ENCODE measurements at regions not wholly inside any gene's neighbourhood (a gene's known extent, or its start where the extent isn't known, plus 50 kb on each side); places are given as distances from the start of the nearest gene placed in this dataset.
"Not testable (repeated sequence)": the region's sequence is repeated elsewhere in the genome, so short reads cannot be mapped to it uniquely, and the experiment has no call there.

- not testable (repeated sequence) for H3K36me3 ChIP-seq (ENCODE audit: control insufficient read depth, low read depth, low read length); H3K4me3 ChIP-seq (ENCODE audit: low read length); H3K27me3 ChIP-seq (ENCODE audit: control insufficient read depth, insufficient read depth, low read length); H3K9me3 ChIP-seq (ENCODE audit: control insufficient read depth, low read depth, low read length); H3K27ac ChIP-seq (ENCODE audit: low read length); H3K4me1 ChIP-seq (ENCODE audit: control insufficient read depth, low read depth, low read length); H3K9ac ChIP-seq (ENCODE audit: low read length)
Observed at GRCh38 chr9:25045469-25045868, 499.8 kb upstream of the IZUMO3 start.

GRCh38 chr9:25029743-25030142, 484.0 kb upstream of the IZUMO3 start:
- Histone ChIP-seq H3K36me3 (ENCODE audit: control insufficient read depth, low read depth, low read length) (no peaks in the 10 kb centered on the region), H3K4me1 (ENCODE audit: control insufficient read depth, low read depth, low read length) (no peaks in the 10 kb centered on the region), H3K9ac (ENCODE audit: low read length) (no peak overlapping the region), H3K27ac (ENCODE audit: low read length) (no peak overlapping the region), H3K4me3 (ENCODE audit: low read length) (no peak overlapping the region), H3K27me3 (ENCODE audit: control insufficient read depth, insufficient read depth, low read length) (no peaks in the 10 kb centered on the region), H3K9me3 (ENCODE audit: control insufficient read depth, low read depth, low read length) (no peaks in the 10 kb centered on the region)

- Histone ChIP-seq H3K9ac (ENCODE audit: low read length) (no peak overlapping the region), H3K4me1 (ENCODE audit: control insufficient read depth, low read depth, low read length) (no peaks in the 10 kb centered on the region), H3K27me3 (ENCODE audit: control insufficient read depth, insufficient read depth, low read length) (no peaks in the 10 kb centered on the region), H3K4me3 (ENCODE audit: low read length) (no peak overlapping the region), H3K36me3 (ENCODE audit: control insufficient read depth, low read depth, low read length) (no peaks in the 10 kb centered on the region), H3K9me3 (ENCODE audit: control insufficient read depth, low read depth, low read length) (no peaks in the 10 kb centered on the region), H3K27ac (ENCODE audit: low read length) (no peak overlapping the region)
Observed at GRCh38 chr9:25025686-25026085, 480.0 kb upstream of the IZUMO3 start.

GRCh38 chr9:25025156-25025555, 479.5 kb upstream of the IZUMO3 start:
- Histone ChIP-seq H3K4me1 (ENCODE audit: control insufficient read depth, low read depth, low read length) (no peaks in the 10 kb centered on the region), H3K9ac (ENCODE audit: low read length) (no peak overlapping the region), H3K27me3 (ENCODE audit: control insufficient read depth, insufficient read depth, low read length) (no peaks in the 10 kb centered on the region), H3K9me3 (ENCODE audit: control insufficient read depth, low read depth, low read length) (no peaks in the 10 kb centered on the region), H3K36me3 (ENCODE audit: control insufficient read depth, low read depth, low read length) (no peaks in the 10 kb centered on the region), H3K27ac (ENCODE audit: low read length) (no peak overlapping the region), H3K4me3 (ENCODE audit: low read length) (no peak overlapping the region)

GRCh38 chr9:25017779-25018178, 472.1 kb upstream of the IZUMO3 start:
- H3K9me3 ChIP-seq (ENCODE audit: control insufficient read depth, low read depth, low read length) = no peaks in the 10 kb centered on the region
- H3K9ac ChIP-seq (ENCODE audit: low read length) = no peak overlapping the region
- H3K4me1 ChIP-seq (ENCODE audit: control insufficient read depth, low read depth, low read length) = no peaks in the 10 kb centered on the region
- no peak overlapping the region for H3K27ac ChIP-seq (ENCODE audit: low read length)
- H3K4me3 ChIP-seq (ENCODE audit: low read length) = no peak overlapping the region
- no peaks in the 10 kb centered on the region for H3K36me3 ChIP-seq (ENCODE audit: control insufficient read depth, low read depth, low read length)
- H3K27me3 ChIP-seq (ENCODE audit: control insufficient read depth, insufficient read depth, low read length) = no peaks in the 10 kb centered on the region

- H3K36me3 ChIP-seq (ENCODE audit: control insufficient read depth, low read depth, low read length) = no peaks in the 10 kb centered on the region
- no peak overlapping the region for H3K27ac ChIP-seq (ENCODE audit: low read length)
- H3K4me1 ChIP-seq (ENCODE audit: control insufficient read depth, low read depth, low read length) = no peaks in the 10 kb centered on the region
- H3K9ac ChIP-seq (ENCODE audit: low read length) = no peak overlapping the region
- no peak overlapping the region for H3K4me3 ChIP-seq (ENCODE audit: low read length)
- no peaks in the 10 kb centered on the region for H3K27me3 ChIP-seq (ENCODE audit: control insufficient read depth, insufficient read depth, low read length)
- H3K9me3 ChIP-seq (ENCODE audit: control insufficient read depth, low read depth, low read length) = no peaks in the 10 kb centered on the region
Observed at GRCh38 chr9:25010027-25010662, 464.4 kb upstream of the IZUMO3 start.

- no peak overlapping the region for H3K9ac ChIP-seq (ENCODE audit: low read length)
- no peaks in the 10 kb centered on the region for H3K36me3 ChIP-seq (ENCODE audit: control insufficient read depth, low read depth, low read length)
Observed at GRCh38 chr9:25003686-25004085, 458.0 kb upstream of the IZUMO3 start.

GRCh38 chr9:24986331-24986730, 440.6 kb upstream of the IZUMO3 start:
- Histone ChIP-seq H3K36me3 (ENCODE audit: control insufficient read depth, low read depth, low read length) (no peaks in the 10 kb centered on the region), H3K9me3 (ENCODE audit: control insufficient read depth, low read depth, low read length) (no peaks in the 10 kb centered on the region), H3K4me3 (ENCODE audit: low read length) (no peak overlapping the region), H3K27ac (ENCODE audit: low read length) (no peak overlapping the region), H3K9ac (ENCODE audit: low read length) (no peak overlapping the region), H3K4me1 (ENCODE audit: control insufficient read depth, low read depth, low read length) (no peaks in the 10 kb centered on the region), H3K27me3 (ENCODE audit: control insufficient read depth, insufficient read depth, low read length) (no peaks in the 10 kb centered on the region)

More at GRCh38 chr9:25003686-25004085, 458.0 kb upstream of the IZUMO3 start:
- Histone ChIP-seq H3K27me3 (ENCODE audit: control insufficient read depth, insufficient read depth, low read length) (no peaks in the 10 kb centered on the region), H3K9me3 (ENCODE audit: control insufficient read depth, low read depth, low read length) (no peaks in the 10 kb centered on the region), H3K4me1 (ENCODE audit: control insufficient read depth, low read depth, low read length) (peaks cover 6% of the 10 kb centered on the region), H3K4me3 (ENCODE audit: low read length) (no peak overlapping the region), H3K27ac (ENCODE audit: low read length) (no peak overlapping the region)

GRCh38 chr9:24970780-24971179, 425.1 kb upstream of the IZUMO3 start:
- not testable (repeated sequence) for H3K36me3 ChIP-seq (ENCODE audit: control insufficient read depth, low read depth, low read length); H3K4me3 ChIP-seq (ENCODE audit: low read length); H3K9me3 ChIP-seq (ENCODE audit: control insufficient read depth, low read depth, low read length); H3K27ac ChIP-seq (ENCODE audit: low read length); H3K4me1 ChIP-seq (ENCODE audit: control insufficient read depth, low read depth, low read length); H3K9ac ChIP-seq (ENCODE audit: low read length); H3K27me3 ChIP-seq (ENCODE audit: control insufficient read depth, insufficient read depth, low read length)

GRCh38 chr9:24961762-24962161, 416.1 kb upstream of the IZUMO3 start:
- no peaks in the 10 kb centered on the region for H3K36me3 ChIP-seq (ENCODE audit: control insufficient read depth, low read depth, low read length)
- no peak overlapping the region for H3K27ac ChIP-seq (ENCODE audit: low read length)
- no peak overlapping the region for H3K9ac ChIP-seq (ENCODE audit: low read length)
- no peaks in the 10 kb centered on the region for H3K4me1 ChIP-seq (ENCODE audit: control insufficient read depth, low read depth, low read length)
- no peaks in the 10 kb centered on the region for H3K9me3 ChIP-seq (ENCODE audit: control insufficient read depth, low read depth, low read length)
- no peaks in the 10 kb centered on the region for H3K27me3 ChIP-seq (ENCODE audit: control insufficient read depth, insufficient read depth, low read length)
- no peak overlapping the region for H3K4me3 ChIP-seq (ENCODE audit: low read length)

- Histone ChIP-seq H3K27ac (ENCODE audit: low read length) (no peak overlapping the region), H3K4me3 (ENCODE audit: low read length) (no peak overlapping the region), H3K36me3 (ENCODE audit: control insufficient read depth, low read depth, low read length) (no peaks in the 10 kb centered on the region), H3K4me1 (ENCODE audit: control insufficient read depth, low read depth, low read length) (no peaks in the 10 kb centered on the region), H3K9ac (ENCODE audit: low read length) (no peak overlapping the region), H3K9me3 (ENCODE audit: control insufficient read depth, low read depth, low read length) (no peaks in the 10 kb centered on the region), H3K27me3 (ENCODE audit: control insufficient read depth, insufficient read depth, low read length) (no peaks in the 10 kb centered on the region)
Observed at GRCh38 chr9:24953070-24953469, 407.4 kb upstream of the IZUMO3 start.

- H3K4me3 ChIP-seq (ENCODE audit: low read length) = no peak overlapping the region
- no peak overlapping the region for H3K9ac ChIP-seq (ENCODE audit: low read length)
- no peaks in the 10 kb centered on the region for H3K36me3 ChIP-seq (ENCODE audit: control insufficient read depth, low read depth, low read length)
- no peak overlapping the region for H3K27ac ChIP-seq (ENCODE audit: low read length)
- peaks cover 8% of the 10 kb centered on the region for H3K4me1 ChIP-seq (ENCODE audit: control insufficient read depth, low read depth, low read length)
- H3K27me3 ChIP-seq (ENCODE audit: control insufficient read depth, insufficient read depth, low read length) = no peaks in the 10 kb centered on the region
- no peaks in the 10 kb centered on the region for H3K9me3 ChIP-seq (ENCODE audit: control insufficient read depth, low read depth, low read length)
Observed at GRCh38 chr9:24939109-24939850, 393.6 kb upstream of the IZUMO3 start.

Measured in iPS-18a (cell line).